ENCODE measurements at regions not wholly inside any gene's neighbourhood (a gene's known extent, or its start where the extent isn't known, plus 50 kb on each side); places are given as distances from the start of the nearest gene placed in this dataset.

GRCh38 chr5:167528651-167529050, 762.8 kb upstream of the WWC1 start:
- Histone ChIP-seq H3K27ac (no peak overlapping the region), H3K4me1 (replicated peaks in 1 of 2) (no peaks in the 10 kb centered on the region), H3K36me3 (replicated peaks in 1 of 2) (no peaks in the 10 kb centered on the region), H3K9me3 (replicated peaks in 1 of 3) (no peaks in the 10 kb centered on the region), H3K4me3 (no peak overlapping the region), H3K27me3 (no peaks in the 10 kb centered on the region)
- TF ChIP-seq CTCF (IDR thresholded peaks at IDR 0.05) (no peak), POLR2A (IDR thresholded peaks at IDR 0.05) (no peak)
- 75 to 80% (median 78%) methylated on average over 6 of the region's 6 CpGs for WGBS, 4 donors
- intact Hi-C loops (cut with DNase I), result no loop called here
- no peak for DNase-seq

GRCh38 chr5:167530548-167530947, 760.9 kb upstream of the WWC1 start:
- Histone ChIP-seq H3K9me3 (replicated peaks in 1 of 3) (no peaks in the 10 kb centered on the region), H3K27me3 (no peaks in the 10 kb centered on the region)

GRCh38 chr5:167533814-167534795, 757.3 kb upstream of the WWC1 start:
- H3K4me3 ChIP-seq, result no peak overlapping the region
- no peaks in the 10 kb centered on the region for H3K27me3 ChIP-seq
- no peak for DNase-seq
- TF ChIP-seq POLR2A (IDR thresholded peaks at IDR 0.05) (no peak), CTCF (IDR thresholded peaks at IDR 0.05) (no peak)
- no peaks in the 10 kb centered on the region for H3K36me3 ChIP-seq (replicated peaks in 1 of 2)
- WGBS, 4 donors, result 77 to 84% (median 82%) methylated on average over 11 of the region's 11 CpGs
- H3K27ac ChIP-seq, result no peak overlapping the region
- intact Hi-C loops (cut with DNase I), result no loop called here
- H3K4me1 ChIP-seq (replicated peaks in 1 of 2), result no peaks in the 10 kb centered on the region
- H3K9me3 ChIP-seq (replicated peaks in 1 of 3), result no peaks in the 10 kb centered on the region

More at GRCh38 chr5:167530548-167530947, 760.9 kb upstream of the WWC1 start:
- Histone ChIP-seq H3K36me3 (replicated peaks in 1 of 2) (no peaks in the 10 kb centered on the region), H3K27ac (no peak overlapping the region), H3K4me1 (replicated peaks in 1 of 2) (no peaks in the 10 kb centered on the region), H3K4me3 (no peak overlapping the region)
- no peak for DNase-seq
- TF ChIP-seq CTCF (IDR thresholded peaks at IDR 0.05) (no peak), POLR2A (IDR thresholded peaks at IDR 0.05) (no peak)
- 56 to 69% (median 57%) methylated on average over 11 to 13 of the region's 13 CpGs for WGBS, 4 donors
- intact Hi-C loops (cut with DNase I), result no loop called here

- no peak for DNase-seq
- Histone ChIP-seq H3K27me3 (no peaks in the 10 kb centered on the region), H3K27ac (no peak overlapping the region), H3K36me3 (replicated peaks in 1 of 2) (no peaks in the 10 kb centered on the region), H3K4me3 (no peak overlapping the region), H3K4me1 (replicated peaks in 1 of 2) (no peaks in the 10 kb centered on the region), H3K9me3 (replicated peaks in 1 of 3) (no peaks in the 10 kb centered on the region)
- TF ChIP-seq CTCF (IDR thresholded peaks at IDR 0.05) (no peak), POLR2A (IDR thresholded peaks at IDR 0.05) (no peak)
- 76 to 85% (median 80%) methylated on average over 5 of the region's 5 CpGs for WGBS, 4 donors
- intact Hi-C loops (cut with DNase I), result no loop called here
These were observed 751.7 kb upstream of the WWC1 start for GRCh38 chr5:167539747-167540146.
